ENCODE measurements at regions not wholly inside any gene's neighbourhood (a gene's known extent, or its start where the extent isn't known, plus 50 kb on each side); places are given as distances from the start of the nearest gene placed in this dataset.

DNA sequence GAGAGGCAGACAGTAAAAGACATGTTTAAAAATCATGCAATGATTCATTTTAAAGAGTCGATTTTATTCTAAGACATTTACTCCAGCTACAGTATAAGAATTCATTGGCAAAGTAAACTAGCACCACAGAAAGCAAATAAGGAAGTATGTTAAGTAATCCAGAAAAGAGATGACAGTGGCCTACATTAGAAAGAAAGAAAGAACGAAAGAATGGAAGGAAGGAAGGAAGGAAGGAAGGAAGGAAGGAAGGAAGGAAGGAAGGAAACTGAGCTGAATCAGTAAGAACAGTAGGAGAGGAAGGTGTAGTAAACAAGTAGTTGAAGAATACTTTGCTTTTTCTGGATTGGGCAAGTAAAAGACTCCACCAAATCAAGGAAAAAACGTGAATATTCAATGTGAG, 62.2 kb downstream of the ZZZ3 start:
- Histone ChIP-seq H3K9me3 (no peaks in the 10 kb centered on the region), H3K4me3 (ENCODE audit: low read depth in 2 of 2, low read length in 1 of 2) (no peak overlapping the region), H3K79me2 (ENCODE audit: insufficient read depth) (peaks cover 25% of the 10 kb centered on the region; the same call in 1 of the 2 replicates), H2AFZ (ENCODE audit: low read depth) (no peak overlapping the region), H3K4me2 (no peak overlapping the region), H3K9ac (no peak overlapping the region), H3F3A (replicated peaks; ENCODE audit: insufficient read depth) (peaks cover 14% of the 10 kb centered on the region), H3K27ac (ENCODE audit: low read depth in 2 of 2, low read length in 1 of 2) (no peak overlapping the region), H3K9me2 (no peaks in the 10 kb centered on the region), H3K27me3 (ENCODE audit: insufficient read depth) (no peaks in the 10 kb centered on the region), H3K36me3 (replicated peaks in 1 of 2; ENCODE audit: control insufficient read depth in 1 of 2, insufficient read depth in 2 of 2, low read length in 1 of 2) (peaks cover 22 to 75% of the 10 kb centered on the region in 2 experiments), H3K4me1 (ENCODE audit: control insufficient read depth in 1 of 2, insufficient read depth in 2 of 2, low read depth in 1 of 2, low read length in 1 of 2) (peaks cover 0 to 6% of the 10 kb centered on the region in 2 experiments; a peak in 1 of 4 replicates), H4K20me1 (ENCODE audit: insufficient read depth) (no peaks in the 10 kb centered on the region)
- POLR2A ChIA-PET: no interaction called here
- TF ChIP-seq, protein P1, sequence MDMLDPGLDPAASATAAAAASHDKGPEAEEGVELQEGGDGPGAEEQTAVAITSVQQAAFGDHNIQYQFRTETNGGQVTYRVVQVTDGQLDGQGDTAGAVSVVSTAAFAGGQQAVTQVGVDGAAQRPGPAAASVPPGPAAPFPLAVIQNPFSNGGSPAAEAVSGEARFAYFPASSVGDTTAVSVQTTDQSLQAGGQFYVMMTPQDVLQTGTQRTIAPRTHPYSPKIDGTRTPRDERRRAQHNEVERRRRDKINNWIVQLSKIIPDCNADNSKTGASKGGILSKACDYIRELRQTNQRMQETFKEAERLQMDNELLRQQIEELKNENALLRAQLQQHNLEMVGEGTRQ (IDR thresholded peaks at IDR 0.05; ENCODE audit: borderline replicate concordance, low read depth, low read length): no peak
- TF ChIP-seq MEF2A (IDR thresholded peaks at IDR 0.05; ENCODE audit: borderline replicate concordance, low read depth) (no peak), EZH2phosphoT487 (IDR thresholded peaks at IDR 0.05; ENCODE audit: borderline replicate concordance, low read depth) (no peak), SMC3 (IDR thresholded peaks at IDR 0.05; ENCODE audit: low read depth, low read length) (no peak)
- CTCF ChIA-PET: no interaction called here
- 75% methylated on average over 3 of the region's 3 CpGs for WGBS (ENCODE audit: low lambda C conversion rate)
- DNase-seq: no peak

DNA sequence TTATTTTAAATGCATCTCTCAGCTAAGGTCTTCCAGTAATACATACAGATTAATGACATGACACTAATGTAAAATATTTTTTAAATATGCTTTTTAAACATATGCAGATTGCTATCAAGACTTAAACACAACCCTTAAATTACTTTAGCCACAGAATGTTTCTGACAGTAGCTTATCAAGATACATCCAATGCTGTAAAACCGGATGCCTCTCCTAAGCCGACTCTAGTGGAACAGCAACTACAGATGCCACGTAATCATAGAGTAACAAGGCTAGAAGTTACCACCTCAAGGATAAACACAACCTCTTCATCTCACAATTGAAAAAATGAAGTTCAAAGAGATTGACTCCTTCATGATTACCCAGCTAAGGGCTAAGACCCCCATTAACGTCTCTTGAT, 68.4 kb downstream of the ZZZ3 start:
- peak overlapping the region in 1 of 2 experiments; percentile 53; a peak in 2 of 4 replicates for H3K27ac ChIP-seq (ENCODE audit: low read depth in 2 of 2, low read length in 1 of 2)
- no peaks in the 10 kb centered on the region for H3K27me3 ChIP-seq (ENCODE audit: insufficient read depth)
- ChIA-PET POLR2A (no interaction called here), CTCF (interaction anchor here (0.7 to 0.9 kb wide), 2 partner anchors 9 to 14 kb away, joined by 3 read pairs; no protein-coding TSS in a partner anchor)
- H4K20me1 ChIP-seq (ENCODE audit: insufficient read depth): no peaks in the 10 kb centered on the region
- no peak overlapping the region for H2AFZ ChIP-seq (ENCODE audit: low read depth)
- H3K36me3 ChIP-seq (replicated peaks in 1 of 2; ENCODE audit: control insufficient read depth in 1 of 2, insufficient read depth in 2 of 2, low read length in 1 of 2): peaks cover 30 to 79% of the 10 kb centered on the region in 2 experiments
- 93% methylated on average over 4 of the region's 4 CpGs for WGBS (ENCODE audit: low lambda C conversion rate)
- peaks cover 11% of the 10 kb centered on the region for H3K9me3 ChIP-seq
- H3K4me1 ChIP-seq (ENCODE audit: control insufficient read depth in 1 of 2, insufficient read depth in 2 of 2, low read depth in 1 of 2, low read length in 1 of 2): peaks cover 0 to 6% of the 10 kb centered on the region in 2 experiments; a peak in 3 of 4 replicates
- TF ChIP-seq PBX3 (IDR thresholded peaks at IDR 0.05) (no peak), JUND (IDR thresholded peaks at IDR 0.05) (no peak), YY1 (IDR thresholded peaks at IDR 0.05; ENCODE audit: low read depth) (no peak), FOXJ3 (CRISPR knock-in tag; IDR thresholded peaks at IDR 0.05) (no peak), RAD21 (IDR thresholded peaks at IDR 0.05; ENCODE audit: low read length) (no peak), EP300 (IDR thresholded peaks at IDR 0.05; ENCODE audit: borderline replicate concordance in 1 of 2, low read depth in 1 of 2, low read length in 1 of 2) (no peak), ELF1 (IDR thresholded peaks at IDR 0.05) (no peak), USF1 (IDR thresholded peaks at IDR 0.05; ENCODE audit: borderline replicate concordance, low read depth) (no peak), FOSL2 (IDR thresholded peaks at IDR 0.05; ENCODE audit: borderline replicate concordance, low read depth) (no peak), RFX5 (IDR thresholded peaks at IDR 0.05; ENCODE audit: low read length) (no peak), MAX (IDR thresholded peaks at IDR 0.05; ENCODE audit: low read depth) (no peak), TCF12 (IDR thresholded peaks at IDR 0.05) (no peak)
- peaks cover 54% of the 10 kb centered on the region for H3K79me2 ChIP-seq (ENCODE audit: insufficient read depth)
- no peak overlapping the region for H3K4me3 ChIP-seq (ENCODE audit: low read depth in 2 of 2, low read length in 1 of 2)
- DNase-seq: peak; percentile 10
- H3F3A ChIP-seq (replicated peaks; ENCODE audit: insufficient read depth): peaks cover 18% of the 10 kb centered on the region
- H3K9me2 ChIP-seq: no peaks in the 10 kb centered on the region
- no peak overlapping the region for H3K4me2 ChIP-seq
- H3K9ac ChIP-seq: no peak overlapping the region

Small RNA genes lying in the stretch of these regions (small RNA-seq; reads per million reads assigned to genes)
- 0 reads per million in 7 experiments for gene RNA5SP20

All from SK-N-SH (cell line).